HT1080 (cell line): ENCODE measurements at regions not wholly inside any gene's neighbourhood (a gene's known extent, or its start where the extent isn't known, plus 50 kb on each side); places are given as distances from the start of the nearest gene placed in this dataset.

Experiments used
- DNase-seq: peaks from one replicate; pipeline ENCODE4 v3.0.0-alpha.2; 2015; ENCODE audit warnings: low read depth

- DNase-seq: no peak
Measured at GRCh38 chr17:52751051-52751450, 592.5 kb upstream of the CA10 start.

GRCh38 chr17:52744179-52744578 lies 585.7 kb upstream of the CA10 start:
- no peak for DNase-seq

- no peak for DNase-seq
Measured at GRCh38 chr17:52740006-52740405, 581.5 kb upstream of the CA10 start.

DNA sequence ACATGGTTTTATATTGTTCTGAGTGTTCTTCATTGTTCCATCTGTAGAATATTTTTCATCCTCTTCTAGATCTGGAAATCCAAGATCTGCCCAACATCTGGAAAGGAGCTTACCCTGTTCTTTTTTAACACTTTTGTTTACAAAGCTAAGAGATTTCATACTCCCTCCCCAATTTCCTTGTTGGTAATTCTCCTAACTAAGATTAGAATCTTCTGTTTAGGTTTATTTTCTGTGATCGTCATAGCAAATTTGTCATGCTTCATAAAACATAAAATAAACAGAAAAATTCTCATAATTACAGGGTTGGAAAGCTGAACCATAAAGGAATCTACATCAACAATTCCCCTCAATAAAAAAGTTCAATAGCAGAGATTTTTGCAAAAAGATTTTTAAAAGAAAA lies 580.3 kb upstream of the CA10 start:
- DNase-seq: no peak

DNA sequence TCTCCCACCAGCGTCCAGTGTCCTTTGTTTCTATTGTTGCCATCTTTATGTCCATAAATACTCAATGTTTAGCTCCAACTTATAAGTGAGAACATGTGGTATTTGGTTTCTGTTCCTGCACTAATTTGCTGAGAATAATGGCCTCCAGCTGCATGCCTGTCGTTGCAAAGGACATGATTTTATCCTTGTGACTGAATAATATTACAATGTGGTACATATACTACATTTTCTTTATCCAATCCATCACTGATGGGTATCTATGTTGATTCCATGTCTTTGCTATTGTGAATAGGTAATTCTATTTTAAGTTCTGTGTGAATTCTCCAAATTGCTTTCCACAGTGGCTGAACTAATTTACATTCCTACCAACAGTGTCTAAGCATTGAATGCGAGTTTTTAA lies 578.6 kb upstream of the CA10 start:
- DNase-seq: no peak

GRCh38 chr17:52732841-52733240 lies 574.3 kb upstream of the CA10 start:
- DNase-seq: no peak

GRCh38 chr17:52724578-52724977 lies 566.1 kb upstream of the CA10 start:
- no peak for DNase-seq

DNA sequence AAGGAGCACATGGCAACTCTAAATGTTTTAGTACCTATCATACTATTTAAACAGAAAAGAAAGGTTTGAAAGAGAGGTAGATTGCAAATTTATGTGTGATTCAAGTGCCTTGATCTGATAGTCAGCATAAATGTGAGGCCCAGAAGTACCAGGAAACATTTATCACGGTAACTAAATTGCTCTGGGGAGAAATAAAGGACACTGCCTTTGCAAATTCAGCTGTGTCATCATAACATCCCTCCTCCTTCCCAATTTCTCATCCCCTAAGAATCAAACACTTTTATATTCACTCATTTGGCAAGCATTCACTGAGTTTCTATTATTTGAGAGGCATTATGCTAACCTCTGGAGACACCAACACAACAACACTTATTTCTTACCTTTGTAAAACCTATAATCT lies 563.4 kb upstream of the CA10 start:
- DNase-seq: no peak

DNA sequence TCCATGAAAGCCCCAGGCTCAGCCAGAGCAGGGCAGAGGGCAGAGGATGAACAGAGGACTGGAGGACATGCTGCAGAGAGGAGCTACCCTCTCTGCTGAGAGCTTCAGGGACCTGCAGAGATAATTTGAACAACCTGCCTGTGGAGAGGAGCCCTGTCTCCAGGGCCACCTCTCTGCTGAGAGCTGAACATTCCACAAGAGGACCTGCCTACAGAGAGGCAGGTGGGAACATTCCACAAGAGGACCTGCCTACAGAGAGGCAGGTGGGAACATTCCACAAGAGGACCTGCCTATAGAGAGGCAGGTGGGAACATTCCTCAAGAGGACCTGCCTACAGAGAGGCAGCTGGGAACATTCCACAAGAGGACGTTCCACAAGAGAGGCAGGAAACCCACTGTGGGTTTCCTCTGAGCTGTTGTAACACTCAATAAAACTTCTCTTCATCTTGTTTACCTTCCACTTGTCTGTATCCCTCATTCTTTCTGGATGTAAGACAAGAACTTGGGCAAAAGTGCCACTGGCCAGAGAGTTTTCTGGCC lies 551.9 kb upstream of the CA10 start:
- no peak for DNase-seq

DNA sequence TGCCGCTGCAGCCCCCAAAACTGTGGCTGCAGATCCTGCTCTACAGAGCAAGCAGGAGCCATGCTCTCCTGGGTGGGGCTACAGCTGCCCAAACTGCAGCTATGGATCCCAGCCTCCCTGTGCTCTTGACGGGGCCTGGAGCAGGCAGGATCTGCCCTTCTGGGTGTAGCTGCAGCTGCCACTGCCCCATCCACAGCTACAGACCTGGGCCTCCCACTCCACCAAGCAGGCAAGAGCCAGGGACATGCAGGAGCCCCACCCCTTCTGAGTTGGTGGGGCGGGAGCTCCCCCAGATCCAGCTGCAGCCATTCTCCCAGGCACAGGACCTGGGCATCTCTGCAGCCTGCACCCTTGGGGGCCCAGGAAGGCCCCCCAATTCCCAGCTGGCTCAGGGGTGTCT lies 551.2 kb upstream of the CA10 start:
- no peak for DNase-seq

DNA sequence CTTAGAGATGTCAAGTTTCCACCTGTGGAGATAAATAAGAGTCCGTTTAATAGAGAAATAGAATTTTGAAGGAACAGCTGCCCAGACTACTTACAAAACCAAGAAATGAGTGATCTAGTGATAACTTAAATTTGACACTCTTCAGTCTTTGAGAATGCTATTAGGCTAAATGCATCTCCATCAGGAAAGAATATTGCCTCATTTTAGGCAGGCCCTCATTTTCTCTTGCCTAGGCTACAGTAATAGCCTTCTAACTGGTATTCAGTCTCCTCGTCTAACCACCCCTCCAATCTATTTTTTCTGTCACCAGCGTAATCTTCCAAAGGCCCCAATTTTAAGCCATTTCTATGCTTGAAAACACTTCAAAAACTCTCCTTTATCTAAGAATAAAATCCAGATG lies 537.8 kb upstream of the CA10 start:
- DNase-seq: no peak

DNA sequence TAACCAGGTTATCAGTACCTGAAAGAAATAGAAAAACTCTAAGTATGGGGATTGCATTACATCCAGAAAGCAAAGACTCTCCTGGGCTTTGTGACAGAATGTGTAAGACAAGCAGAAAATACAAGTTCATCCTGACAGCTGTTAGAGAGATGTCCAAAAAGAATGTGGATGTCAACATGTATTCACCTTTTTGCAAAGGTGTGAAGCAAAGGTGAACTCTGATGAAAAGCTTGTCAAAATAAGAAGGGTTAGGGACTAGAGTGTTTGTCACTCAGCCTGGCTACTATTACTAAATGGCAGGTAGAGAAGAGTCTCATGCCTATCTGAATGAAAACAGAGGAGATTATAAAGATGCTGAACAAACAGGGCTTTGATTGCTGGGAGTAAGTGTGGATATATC lies 527.6 kb upstream of the CA10 start:
- no peak for DNase-seq

GRCh38 chr17:52681480-52681879 lies 523.0 kb upstream of the CA10 start:
- DNase-seq: no peak

DNA sequence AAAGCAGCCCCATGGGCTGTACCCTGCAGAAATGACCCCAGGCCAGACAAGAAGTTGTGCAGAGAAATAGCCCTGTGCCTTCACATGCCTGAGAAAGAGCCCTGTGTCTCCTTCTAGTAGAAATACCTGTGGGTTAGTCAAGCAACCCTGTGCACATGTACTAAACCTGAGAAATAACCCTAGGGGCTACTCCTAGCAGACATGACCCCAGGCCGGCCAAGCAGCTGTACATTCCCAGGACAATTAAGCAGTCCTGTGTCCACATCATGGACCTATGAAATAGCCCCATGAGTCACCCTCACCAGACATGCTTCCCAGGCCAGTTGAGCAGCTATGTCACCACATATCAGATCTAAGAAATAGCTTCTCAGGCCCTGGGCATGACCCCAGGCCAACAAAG lies 519.7 kb upstream of the CA10 start:
- peak; percentile 43 for DNase-seq

DNA sequence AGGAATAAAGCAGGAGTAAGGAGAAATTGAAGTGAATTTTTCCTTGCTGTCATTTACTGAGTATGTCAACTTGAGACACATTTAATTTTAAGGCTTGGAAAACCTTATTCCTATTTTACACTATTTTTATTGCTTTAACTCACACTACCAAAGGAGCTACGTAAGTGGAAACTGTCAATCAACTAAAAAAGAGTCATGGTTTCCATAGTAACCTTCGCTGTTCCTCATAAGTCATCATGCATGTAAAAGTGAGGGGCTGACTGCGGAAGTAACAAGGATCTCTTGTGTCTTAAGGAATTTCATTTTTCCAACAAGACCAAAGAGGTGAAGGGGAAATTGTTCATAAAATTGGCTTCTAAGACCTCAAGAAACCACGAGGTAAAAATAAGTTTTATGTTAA lies 516.2 kb upstream of the CA10 start:
- DNase-seq: no peak

DNA sequence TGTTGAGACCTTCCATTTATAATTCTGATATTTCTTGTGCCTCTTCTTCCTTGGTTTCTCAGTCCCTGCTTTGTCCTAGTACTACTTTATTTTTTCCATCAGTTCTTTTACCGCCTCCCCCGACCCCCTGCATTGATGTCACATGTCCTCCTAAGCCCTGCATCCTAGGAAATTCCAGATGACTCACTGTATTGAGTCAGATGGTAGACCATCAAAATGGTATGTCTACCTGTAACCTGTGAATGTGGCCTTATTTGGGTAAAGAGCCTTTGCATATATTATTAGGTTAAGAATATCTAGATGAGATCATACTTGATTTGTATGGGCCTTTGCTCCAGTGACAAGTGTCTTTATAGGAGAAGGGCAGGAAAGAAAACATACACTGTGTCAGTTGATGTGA lies 515.3 kb upstream of the CA10 start:
- DNase-seq: peak; percentile 65

- DNase-seq: no peak
Measured at GRCh38 chr17:52666264-52666663, 507.8 kb upstream of the CA10 start.

GRCh38 chr17:52660692-52661091 lies 502.2 kb upstream of the CA10 start:
- DNase-seq: no peak

GRCh38 chr17:52653014-52653413 lies 494.5 kb upstream of the CA10 start:
- no peak for DNase-seq

- DNase-seq: no peak
Measured at GRCh38 chr17:52648995-52649394, 490.5 kb upstream of the CA10 start.

GRCh38 chr17:52647411-52647810 lies 488.9 kb upstream of the CA10 start:
- DNase-seq: no peak

DNA sequence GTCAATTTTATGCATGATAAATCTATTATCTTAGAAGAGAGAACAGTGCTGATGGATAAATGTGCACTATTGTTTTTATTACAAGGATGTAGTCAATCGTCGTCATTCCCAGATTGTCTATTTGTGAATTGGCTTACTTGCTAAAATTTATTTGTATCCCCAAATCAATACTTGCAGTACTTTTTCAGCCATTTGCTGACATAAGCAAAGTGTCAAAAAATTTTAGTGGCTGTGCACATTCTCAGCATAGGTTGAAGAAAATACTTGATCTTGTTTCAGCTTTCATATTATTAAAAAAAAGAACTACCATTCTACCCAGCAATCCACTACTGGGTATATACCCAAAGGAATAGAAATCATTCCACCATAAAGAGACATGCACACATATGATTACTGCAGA lies 477.9 kb upstream of the CA10 start:
- DNase-seq: no peak

DNA sequence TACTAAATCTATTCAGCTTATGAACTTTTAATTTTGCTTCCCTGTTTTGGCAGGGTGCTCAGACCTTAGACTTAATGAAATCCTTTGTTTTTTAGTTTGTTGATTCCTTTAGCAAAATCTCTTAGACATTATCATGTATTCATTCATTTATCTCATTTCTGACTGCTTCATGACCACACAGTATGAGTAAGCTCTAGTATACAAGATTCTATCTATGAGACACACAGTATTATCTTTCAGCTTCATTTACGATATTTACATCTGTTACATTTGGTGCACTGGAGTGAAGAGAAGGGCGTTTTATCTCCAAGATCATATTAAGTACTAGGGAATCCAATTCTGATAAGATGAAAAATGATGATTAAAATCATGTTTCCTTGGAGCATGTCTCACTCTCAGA lies 448.1 kb upstream of the CA10 start:
- peak; percentile 45 for DNase-seq

GRCh38 chr17:52606098-52606497 lies 447.6 kb upstream of the CA10 start:
- peak; percentile 89 for DNase-seq
